H7 (cell line): ENCODE measurements at regions not wholly inside any gene's neighbourhood (a gene's known extent, or its start where the extent isn't known, plus 50 kb on each side); places are given as distances from the start of the nearest gene placed in this dataset.

Source experiments
- DNase-seq: peaks from one replicate; pipeline ENCODE4 v3.0.0; 2012
- H3K27me3 ChIP-seq: 2 replicates; pipeline ENCODE4 v1.6.0; 2011; ENCODE audit warnings: mild to moderate bottlenecking, low read length; ENCODE audit not compliant: control insufficient read depth, insufficient read depth
- H3K36me3 ChIP-seq: replicated peaks from 2 replicates; pipeline ENCODE4 v1.5.1; 2011; ENCODE audit warnings: low read length; ENCODE audit not compliant: control insufficient read depth, insufficient read depth
- H3K4me3 ChIP-seq: 2 replicates; pipeline ENCODE4 v1.5.1; 2011; ENCODE audit warnings: low read depth, mild to moderate bottlenecking, control low read depth, low read length, moderate library complexity; ENCODE audit not compliant: insufficient read depth

- DNase-seq = no peak
- Histone ChIP-seq H3K36me3 (no peaks in the 10 kb centered on the region), H3K27me3 (no peaks in the 10 kb centered on the region), H3K4me3 (no peak overlapping the region)
These were observed 78.7 kb upstream of the PDE5A start for GRCh38 chr4:119707336-119707735.

GRCh38 chr4:119706804-119707203 lies 78.2 kb upstream of the PDE5A start:
- DNase-seq = no peak
- H3K4me3 ChIP-seq = no peak overlapping the region
- H3K36me3 ChIP-seq = no peaks in the 10 kb centered on the region
- no peaks in the 10 kb centered on the region for H3K27me3 ChIP-seq

GRCh38 chr4:119697887-119698393 lies 69.3 kb upstream of the PDE5A start:
- H3K36me3 ChIP-seq = no peaks in the 10 kb centered on the region
- H3K4me3 ChIP-seq = no peak overlapping the region
- no peaks in the 10 kb centered on the region for H3K27me3 ChIP-seq
- DNase-seq = no peak

GRCh38 chr4:119696963-119697362 lies 68.4 kb upstream of the PDE5A start:
- DNase-seq = no peak
- Histone ChIP-seq H3K36me3 (no peaks in the 10 kb centered on the region), H3K4me3 (no peak overlapping the region), H3K27me3 (no peaks in the 10 kb centered on the region)

DNA sequence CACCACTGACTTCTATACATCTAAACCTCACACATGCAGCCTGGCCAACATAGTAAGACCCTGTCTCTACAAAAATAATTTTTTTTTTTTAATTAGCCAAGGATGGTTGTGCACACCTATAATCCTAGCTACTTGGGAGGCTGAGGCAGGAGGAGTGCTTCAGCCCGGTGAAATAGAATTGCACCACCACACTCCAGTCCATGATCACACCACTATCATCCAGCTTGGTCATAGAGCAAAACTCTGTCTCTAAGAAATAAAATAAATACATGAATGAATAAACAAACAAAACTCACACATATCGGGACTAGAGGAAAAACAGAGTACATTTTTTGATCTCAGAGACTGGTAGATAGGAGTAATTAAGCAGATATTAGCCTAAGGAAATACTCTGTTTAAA lies 66.6 kb upstream of the PDE5A start:
- Histone ChIP-seq H3K27me3 (no peaks in the 10 kb centered on the region), H3K36me3 (no peaks in the 10 kb centered on the region)
- DNase-seq = no peak

GRCh38 chr4:119693126-119693525 lies 64.5 kb upstream of the PDE5A start:
- no peak for DNase-seq
- Histone ChIP-seq H3K27me3 (no peaks in the 10 kb centered on the region), H3K36me3 (no peaks in the 10 kb centered on the region), H3K4me3 (no peak overlapping the region)

More for the DNA sequence above, 66.6 kb upstream of the PDE5A start:
- no peak overlapping the region for H3K4me3 ChIP-seq

DNA sequence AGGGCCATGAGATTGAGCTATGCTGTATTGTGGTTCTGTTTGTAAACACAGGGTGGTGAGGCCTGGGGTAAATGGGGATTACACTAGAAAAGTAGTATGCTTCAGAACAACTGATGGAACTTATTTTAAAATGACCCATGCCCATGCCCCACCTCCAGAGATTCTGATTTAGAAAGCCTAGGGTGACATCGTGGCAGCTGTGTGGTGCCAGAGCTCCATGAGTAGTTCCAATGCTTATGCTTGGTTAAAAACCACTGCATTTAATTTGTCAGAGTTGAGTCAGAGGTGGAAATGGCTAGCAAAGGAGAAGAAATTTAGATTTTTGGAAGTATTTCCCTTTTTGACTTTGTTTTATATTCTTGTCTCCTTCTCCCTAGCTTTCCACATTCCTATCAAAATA lies 63.4 kb upstream of the PDE5A start:
- Histone ChIP-seq H3K4me3 (no peak overlapping the region), H3K36me3 (no peaks in the 10 kb centered on the region), H3K27me3 (no peaks in the 10 kb centered on the region)
- no peak for DNase-seq

DNA sequence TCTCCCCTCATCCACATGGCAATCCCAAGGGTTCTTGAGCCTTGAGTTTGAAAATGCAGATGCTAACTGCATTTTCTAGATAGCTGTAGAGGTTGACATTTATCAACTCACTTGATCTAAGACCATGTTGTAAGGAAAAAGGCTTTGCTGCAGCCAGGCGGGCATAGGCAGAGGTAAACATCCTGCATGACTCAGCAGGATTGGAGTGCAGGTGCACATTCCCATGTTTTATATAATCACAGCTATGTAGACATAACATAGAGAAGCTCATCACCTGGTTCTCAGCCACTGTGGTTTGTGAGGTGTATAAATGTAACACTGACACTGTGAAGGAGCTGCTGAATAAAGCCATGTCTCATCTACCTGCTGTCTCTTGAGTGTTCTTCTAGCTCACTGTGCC lies 62.3 kb upstream of the PDE5A start:
- DNase-seq = no peak
- Histone ChIP-seq H3K27me3 (no peaks in the 10 kb centered on the region), H3K36me3 (no peaks in the 10 kb centered on the region), H3K4me3 (no peak overlapping the region)

DNA sequence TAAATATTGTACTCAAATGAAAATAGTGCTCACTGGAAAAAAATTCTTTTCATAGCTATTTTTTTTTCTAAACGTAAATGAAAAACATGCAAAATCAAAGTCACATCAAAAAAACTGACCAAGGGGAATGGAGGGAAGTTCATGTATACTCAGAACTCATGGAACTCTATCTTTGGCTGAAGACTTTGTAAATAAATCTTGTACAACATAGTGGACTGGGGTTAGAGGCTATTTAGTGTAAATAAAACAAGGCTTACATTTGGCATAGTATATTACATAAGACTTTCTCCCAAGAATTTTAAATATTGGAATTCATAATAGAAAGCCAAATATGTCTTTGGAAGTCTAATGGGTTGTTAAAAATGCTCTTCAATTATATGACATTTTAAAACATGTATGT lies 59.8 kb upstream of the PDE5A start:
- Histone ChIP-seq H3K27me3 (no peaks in the 10 kb centered on the region), H3K4me3 (no peak overlapping the region), H3K36me3 (no peaks in the 10 kb centered on the region)
- DNase-seq = no peak

- Histone ChIP-seq H3K36me3 (no peaks in the 10 kb centered on the region), H3K4me3 (no peak overlapping the region), H3K27me3 (no peaks in the 10 kb centered on the region)
- no peak for DNase-seq
These were observed 55.9 kb upstream of the PDE5A start for GRCh38 chr4:119684463-119684862.

- Histone ChIP-seq H3K27me3 (no peaks in the 10 kb centered on the region), H3K4me3 (no peak overlapping the region), H3K36me3 (no peaks in the 10 kb centered on the region)
- DNase-seq = no peak
These were observed 54.9 kb upstream of the PDE5A start for GRCh38 chr4:119683518-119683917.

DNA sequence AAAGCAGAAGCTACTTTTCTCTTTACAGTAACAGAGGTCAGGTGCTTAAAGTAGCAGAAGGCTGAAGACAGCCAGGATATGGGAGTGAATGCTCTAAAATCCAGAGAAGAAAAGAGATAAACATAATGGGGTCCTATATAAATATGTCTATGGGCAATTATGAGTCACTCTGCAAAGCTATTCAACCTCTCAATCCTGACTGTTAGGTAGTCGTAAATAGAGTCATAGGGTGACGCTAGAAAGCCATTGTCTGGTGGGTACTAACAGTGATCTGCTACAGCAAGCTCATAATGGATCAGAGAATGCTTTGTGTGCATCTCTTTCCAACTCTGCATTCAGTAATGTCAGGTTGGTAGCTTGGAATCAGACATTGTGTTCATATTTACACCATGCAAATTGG lies 53.5 kb upstream of the PDE5A start:
- no peaks in the 10 kb centered on the region for H3K27me3 ChIP-seq

GRCh38 chr4:119679251-119679650 lies 50.6 kb upstream of the PDE5A start:
- no peak for DNase-seq
- Histone ChIP-seq H3K4me3 (no peak overlapping the region), H3K36me3 (no peaks in the 10 kb centered on the region), H3K27me3 (no peaks in the 10 kb centered on the region)

More for the DNA sequence above, 53.5 kb upstream of the PDE5A start:
- Histone ChIP-seq H3K4me3 (no peak overlapping the region), H3K36me3 (no peaks in the 10 kb centered on the region)
- DNase-seq = no peak

GRCh38 chr4:119678761-119679160 lies 50.2 kb upstream of the PDE5A start:
- Histone ChIP-seq H3K4me3 (no peak overlapping the region), H3K36me3 (no peaks in the 10 kb centered on the region), H3K27me3 (no peaks in the 10 kb centered on the region)
- DNase-seq = no peak
